IPS-NIHi11 (cell line): ENCODE measurements at regions not wholly inside any gene's neighbourhood (a gene's known extent, or its start where the extent isn't known, plus 50 kb on each side); places are given as distances from the start of the nearest gene placed in this dataset.

Experiments
- DNase-seq: peaks from one replicate; pipeline ENCODE4 v3.0.0; 2012; ENCODE audit warnings: mixed read lengths, low spot score

- DNase-seq = no peak
These were observed 259.2 kb downstream of the DLL1 start for GRCh38 chr6:170031684-170032121.

- no peak for DNase-seq
These were observed 259.9 kb downstream of the DLL1 start for GRCh38 chr6:170030821-170031471.

GRCh38 chr6:170030284-170030815 is 260.5 kb downstream of the DLL1 start:
- DNase-seq = no peak

GRCh38 chr6:170029416-170030283 is 261.2 kb downstream of the DLL1 start:
- no peak for DNase-seq

- DNase-seq = no peak
These were observed 262.1 kb downstream of the DLL1 start for GRCh38 chr6:170028629-170029345.

- DNase-seq = no peak
These were observed 263.2 kb downstream of the DLL1 start for GRCh38 chr6:170027647-170028043.

GRCh38 chr6:170026751-170027646 is 263.9 kb downstream of the DLL1 start:
- no peak for DNase-seq

- peak; percentile 66 for DNase-seq
These were observed 264.7 kb downstream of the DLL1 start for GRCh38 chr6:170025935-170026750.

GRCh38 chr6:170025341-170025911 is 265.5 kb downstream of the DLL1 start:
- DNase-seq = no peak

GRCh38 chr6:170024940-170025339 is 265.9 kb downstream of the DLL1 start:
- DNase-seq = no peak

- no peak for DNase-seq
These were observed 267.0 kb downstream of the DLL1 start for GRCh38 chr6:170023620-170024521.

GRCh38 chr6:170022827-170023619 is 267.9 kb downstream of the DLL1 start:
- DNase-seq = no peak

- no peak for DNase-seq
These were observed 268.6 kb downstream of the DLL1 start for GRCh38 chr6:170022291-170022722.

GRCh38 chr6:170021579-170021978 is 269.3 kb downstream of the DLL1 start:
- no peak for DNase-seq

GRCh38 chr6:170019818-170020583 is 268.6 kb downstream of the ERMARD start:
- DNase-seq = no peak

- DNase-seq = no peak
These were observed 267.8 kb downstream of the ERMARD start for GRCh38 chr6:170018936-170019817.
